Activated naive CD4-positive, alpha-beta T cell treated with anti-CD3 and anti-CD28 coated beads for 36 hours (primary cell): ENCODE measurements at regions not wholly inside any gene's neighbourhood (a gene's known extent, or its start where the extent isn't known, plus 50 kb on each side); places are given as distances from the start of the nearest gene placed in this dataset.

Experiments used
- CTCF ChIA-PET: fragments of 350-600 bp; sonication (Branson Sonifier 250); formaldehyde crosslinking; loops from one replicate; lab custom pipeline; 2021; ENCODE audit warnings: antibody characterized with exemption; lab: Charles Lee
- DNase-seq: peaks from one replicate; pipeline ENCODE4 v3.0.0-alpha.2; 2020
- H3K27ac Mint-ChIP-seq: one replicate; pipeline ENCODE4 v1.8.0; 2021; ENCODE audit warnings: mild to moderate bottlenecking, mixed read lengths
- H3K27me3 Mint-ChIP-seq: one replicate; pipeline ENCODE4 v1.8.0; 2021; ENCODE audit warnings: low read depth, mixed read lengths
- H3K36me3 Mint-ChIP-seq: one replicate; pipeline ENCODE4 v1.8.0; 2021; ENCODE audit warnings: low read depth, mixed read lengths
- H3K4me1 Mint-ChIP-seq: one replicate; pipeline ENCODE4 v1.8.0; 2021; ENCODE audit warnings: low read depth, mixed read lengths
- H3K4me3 Mint-ChIP-seq: one replicate; pipeline ENCODE4 v1.8.0; 2021; ENCODE audit warnings: mild to moderate bottlenecking, moderate library complexity, mixed read lengths
- H3K9me3 Mint-ChIP-seq: one replicate; pipeline ENCODE4 v1.8.0; 2021; ENCODE audit warnings: mixed read lengths
- intact Hi-C: fragments of 100-400 bp; cut with micrococcal nuclease; formaldehyde crosslinking; loops from one replicate; pipeline ENCODE4 v1.15.1; 2023

DNA sequence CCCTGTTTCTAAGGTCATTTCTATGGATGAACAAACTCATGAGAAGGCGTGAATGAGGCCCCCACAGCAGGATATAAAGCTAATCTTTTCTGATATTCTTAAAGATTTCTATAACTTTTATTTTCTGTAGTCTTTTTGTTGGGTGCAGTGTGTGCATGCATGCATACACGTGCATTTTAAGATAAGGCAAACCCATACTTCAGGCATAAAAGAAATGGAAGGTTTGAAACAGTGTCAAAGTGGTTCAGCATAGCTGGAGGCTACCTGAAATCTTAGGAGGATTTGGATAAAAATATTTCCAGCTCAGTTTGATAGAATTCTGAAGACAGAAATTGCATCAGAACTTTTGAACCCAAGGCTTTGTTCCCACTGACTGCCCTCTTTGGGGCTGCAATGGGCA lies 119.7 kb downstream of the PDHA2 start:
- no peaks in the 10 kb centered on the region for H3K27me3 Mint-ChIP-seq

DNA sequence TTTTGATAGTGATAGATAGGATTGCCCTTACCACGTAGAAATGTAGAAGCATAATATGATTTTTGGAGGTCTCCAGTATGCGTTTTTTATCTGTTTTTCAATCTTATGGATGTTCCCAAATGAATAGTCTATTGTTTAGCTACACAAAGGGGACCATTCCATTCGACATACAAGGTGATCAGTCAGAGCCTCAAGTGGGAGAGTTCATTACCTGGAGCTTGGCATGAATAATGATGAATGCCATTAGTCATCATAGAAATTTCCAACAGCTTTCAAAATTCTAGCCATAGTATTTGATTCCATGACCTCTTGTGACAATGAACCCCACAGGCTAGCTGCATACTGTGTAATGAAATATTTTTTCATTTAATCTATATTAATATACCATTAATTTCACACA lies 123.6 kb downstream of the PDHA2 start:
- H3K36me3 Mint-ChIP-seq: no peaks in the 10 kb centered on the region
- H3K27ac Mint-ChIP-seq: no peak overlapping the region
- H3K4me3 Mint-ChIP-seq: no peak overlapping the region
- H3K27me3 Mint-ChIP-seq: no peaks in the 10 kb centered on the region
- intact Hi-C loops: no loop called here
- CTCF ChIA-PET: no interaction called here
- no peaks in the 10 kb centered on the region for H3K4me1 Mint-ChIP-seq
- H3K9me3 Mint-ChIP-seq: no peaks in the 10 kb centered on the region
- DNase-seq: no peak

More for the DNA sequence above, 119.7 kb downstream of the PDHA2 start:
- H3K4me3 Mint-ChIP-seq: no peak overlapping the region
- intact Hi-C loops: no loop called here
- H3K9me3 Mint-ChIP-seq: no peaks in the 10 kb centered on the region
- H3K4me1 Mint-ChIP-seq: no peaks in the 10 kb centered on the region
- no peaks in the 10 kb centered on the region for H3K36me3 Mint-ChIP-seq
- no peak overlapping the region for H3K27ac Mint-ChIP-seq
- DNase-seq: no peak
- CTCF ChIA-PET: no interaction called here

DNA sequence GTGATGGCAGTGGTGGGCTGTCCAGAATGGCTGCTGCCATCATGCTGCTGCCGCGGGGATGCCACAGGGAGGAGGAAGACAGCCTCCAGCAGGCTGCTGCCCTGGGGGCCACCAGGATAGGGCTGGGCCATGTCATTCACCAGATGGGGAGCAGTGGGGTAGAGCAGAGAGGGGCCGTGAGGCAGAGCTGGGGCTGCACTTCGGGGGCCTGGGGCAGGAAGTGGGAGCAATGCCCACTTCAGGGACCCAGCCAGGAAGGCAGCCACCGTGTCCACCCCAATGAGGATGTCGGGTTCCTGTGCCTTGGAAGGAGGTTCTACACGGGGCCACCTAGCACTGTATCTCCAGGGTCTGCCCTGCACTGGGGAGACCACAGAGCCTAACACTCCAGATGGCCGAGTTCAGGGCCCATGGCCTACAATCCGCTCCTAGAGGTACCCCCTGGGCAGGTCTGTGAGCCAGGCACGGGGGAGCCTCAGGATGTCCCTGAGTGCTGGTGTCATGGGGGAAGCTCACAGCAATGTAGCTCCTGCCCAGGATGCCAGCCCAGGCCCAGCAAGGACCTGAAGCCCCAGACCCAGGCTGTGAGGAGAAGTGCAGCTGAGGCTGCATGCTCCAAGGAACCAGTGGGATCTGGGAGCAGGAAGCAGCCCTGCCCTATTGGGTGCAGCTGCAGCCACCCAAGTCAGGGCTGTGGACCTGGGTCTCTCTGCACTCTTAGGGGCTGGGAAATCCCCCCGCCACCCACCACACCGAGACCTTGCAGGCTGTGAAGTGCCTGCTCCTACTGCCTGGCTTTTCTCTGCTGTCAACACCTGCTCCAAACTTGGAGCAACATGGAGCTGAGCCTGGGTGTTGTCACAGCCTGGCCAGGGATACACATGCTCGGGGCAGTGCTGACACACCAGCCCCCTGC lies 140.3 kb downstream of the PDHA2 start:
- intact Hi-C loops: no loop called here
- CTCF ChIA-PET: no interaction called here
- H3K9me3 Mint-ChIP-seq: peaks cover 1% of the 10 kb centered on the region

DNA sequence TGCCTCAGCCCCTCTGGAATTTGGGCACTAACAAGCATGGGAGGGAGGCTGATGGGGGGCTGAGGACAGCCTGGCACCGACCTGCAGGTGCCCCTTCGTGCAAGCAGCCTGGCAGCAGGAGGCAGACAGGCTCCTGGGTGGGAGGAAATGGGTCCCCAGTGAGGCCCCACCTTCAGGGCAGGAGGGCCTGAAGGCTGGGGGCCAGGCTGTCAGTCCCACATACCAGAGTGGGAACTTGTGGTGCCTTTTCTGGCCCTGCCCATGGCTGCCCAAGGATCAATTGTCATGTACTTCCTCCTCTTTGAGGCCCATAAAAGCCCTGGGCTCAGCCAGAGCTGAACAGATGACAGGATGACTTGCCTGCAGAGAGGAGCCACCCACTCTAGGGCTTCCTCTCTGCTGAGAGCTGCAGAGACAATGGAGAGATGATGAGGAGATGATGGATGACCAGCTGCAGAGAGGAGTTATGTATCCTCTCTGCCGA lies 141.0 kb downstream of the PDHA2 start:
- H3K27me3 Mint-ChIP-seq: peaks cover 2% of the 10 kb centered on the region
- no peaks in the 10 kb centered on the region for H3K36me3 Mint-ChIP-seq
- H3K4me3 Mint-ChIP-seq: no peak overlapping the region
- no peaks in the 10 kb centered on the region for H3K4me1 Mint-ChIP-seq
- intact Hi-C loops: no loop called here
- no peak overlapping the region for H3K27ac Mint-ChIP-seq
- DNase-seq: no peak
- H3K9me3 Mint-ChIP-seq: peaks cover 1% of the 10 kb centered on the region
- CTCF ChIA-PET: no interaction called here

More for the DNA sequence above, 140.3 kb downstream of the PDHA2 start:
- no peaks in the 10 kb centered on the region for H3K36me3 Mint-ChIP-seq
- DNase-seq: no peak
- H3K4me1 Mint-ChIP-seq: no peaks in the 10 kb centered on the region
- H3K27me3 Mint-ChIP-seq: no peaks in the 10 kb centered on the region
- H3K4me3 Mint-ChIP-seq: no peak overlapping the region
- H3K27ac Mint-ChIP-seq: no peak overlapping the region

DNA sequence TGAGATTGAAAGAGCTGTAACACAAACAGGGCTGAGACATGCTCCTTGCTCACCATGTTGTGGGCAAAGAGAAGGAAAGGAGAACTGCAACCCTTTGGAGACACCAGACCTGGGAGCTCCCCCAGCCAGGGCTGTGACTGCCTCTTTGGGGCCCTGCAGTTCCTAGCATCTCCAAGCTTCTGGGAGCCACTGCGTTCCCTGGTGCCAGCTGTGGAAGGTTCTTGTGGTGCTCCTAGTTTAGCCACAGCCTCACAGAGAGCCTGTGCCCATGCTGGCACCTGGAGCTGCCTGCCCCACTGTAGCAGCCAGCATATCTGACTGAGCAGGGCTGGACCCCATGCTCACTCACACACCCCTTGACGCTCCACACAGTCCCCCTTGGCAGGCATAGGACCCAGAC lies 141.7 kb downstream of the PDHA2 start:
- Mint-ChIP-seq H3K9me3 (peaks cover 1% of the 10 kb centered on the region), H3K27me3 (peaks cover 2% of the 10 kb centered on the region), H3K4me3 (no peak overlapping the region), H3K27ac (no peak overlapping the region), H3K4me1 (no peaks in the 10 kb centered on the region), H3K36me3 (no peaks in the 10 kb centered on the region)
- intact Hi-C loops: no loop called here
- CTCF ChIA-PET: no interaction called here
- DNase-seq: no peak

DNA sequence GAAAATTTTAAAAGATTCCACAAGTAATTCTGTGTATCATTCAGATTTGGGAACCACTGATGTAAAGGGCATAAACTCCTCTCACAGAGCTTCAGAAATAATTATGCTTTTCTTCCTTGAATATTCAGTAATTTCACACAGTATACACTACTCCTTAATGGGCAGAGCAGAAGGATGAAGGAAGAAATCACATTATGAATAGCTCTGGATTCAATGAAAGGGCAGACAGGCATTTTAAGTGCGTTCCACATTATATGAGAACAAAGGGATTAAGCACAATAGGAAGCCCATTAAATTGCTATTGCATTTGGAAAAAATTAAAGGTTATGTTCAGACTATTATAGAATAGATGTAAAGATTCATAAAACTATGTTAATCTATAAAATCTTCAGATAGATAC lies 142.6 kb downstream of the PDHA2 start:
- no peak for DNase-seq
- Mint-ChIP-seq H3K36me3 (no peaks in the 10 kb centered on the region), H3K27ac (no peak overlapping the region), H3K4me3 (no peak overlapping the region), H3K9me3 (peaks cover 1% of the 10 kb centered on the region), H3K27me3 (peaks cover 2% of the 10 kb centered on the region), H3K4me1 (no peaks in the 10 kb centered on the region)
- intact Hi-C loops: no loop called here
- CTCF ChIA-PET: no interaction called here

DNA sequence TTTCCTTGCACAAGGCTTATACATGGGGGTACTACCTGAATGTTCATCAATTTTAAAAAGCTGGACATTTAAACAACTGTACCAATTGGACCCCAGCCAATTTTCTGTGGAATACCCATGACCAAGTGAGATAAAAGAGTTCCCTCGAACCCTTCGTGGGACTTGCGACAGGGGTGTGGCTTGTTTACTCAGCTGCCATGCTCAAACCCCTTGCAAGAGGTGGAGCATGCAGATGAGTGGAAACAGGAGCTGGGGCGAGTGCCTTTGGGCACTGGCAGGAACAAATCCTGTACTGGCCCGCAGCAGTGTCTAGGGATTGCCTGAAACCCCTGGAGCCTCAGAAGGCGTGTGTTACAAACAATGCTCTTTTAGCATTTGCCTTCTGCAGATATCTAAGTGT lies 144.2 kb downstream of the PDHA2 start:
- no peak for DNase-seq
- Mint-ChIP-seq H3K4me1 (no peaks in the 10 kb centered on the region), H3K27me3 (peaks cover 2% of the 10 kb centered on the region), H3K27ac (no peak overlapping the region), H3K4me3 (no peak overlapping the region), H3K9me3 (peaks cover 1% of the 10 kb centered on the region), H3K36me3 (no peaks in the 10 kb centered on the region)
- intact Hi-C loops: no loop called here
- CTCF ChIA-PET: no interaction called here

DNA sequence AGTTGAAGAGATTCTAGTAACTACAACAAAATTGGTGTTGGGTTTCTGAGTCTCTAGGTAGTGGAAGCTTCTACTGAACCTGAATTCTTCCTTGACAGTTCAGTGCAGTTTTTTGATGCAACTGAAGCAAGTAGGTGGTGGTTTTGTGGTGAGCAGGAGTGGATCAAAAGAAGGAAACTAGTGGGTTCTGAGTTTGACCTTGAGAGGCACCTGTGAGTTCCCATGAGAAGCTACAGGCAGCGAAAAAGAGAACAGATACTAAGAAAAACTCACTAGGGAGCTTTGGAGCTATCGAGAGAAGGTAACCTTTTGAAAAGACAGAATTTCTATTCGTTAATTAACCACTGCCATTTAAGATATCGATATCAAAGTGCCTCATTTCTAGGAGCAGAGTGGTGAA lies 145.2 kb downstream of the PDHA2 start:
- Mint-ChIP-seq H3K27ac (no peak overlapping the region), H3K27me3 (peaks cover 2% of the 10 kb centered on the region), H3K36me3 (no peaks in the 10 kb centered on the region), H3K9me3 (peaks cover 1% of the 10 kb centered on the region), H3K4me3 (no peak overlapping the region), H3K4me1 (no peaks in the 10 kb centered on the region)
- DNase-seq: no peak
- CTCF ChIA-PET: no interaction called here
- intact Hi-C loops: no loop called here

DNA sequence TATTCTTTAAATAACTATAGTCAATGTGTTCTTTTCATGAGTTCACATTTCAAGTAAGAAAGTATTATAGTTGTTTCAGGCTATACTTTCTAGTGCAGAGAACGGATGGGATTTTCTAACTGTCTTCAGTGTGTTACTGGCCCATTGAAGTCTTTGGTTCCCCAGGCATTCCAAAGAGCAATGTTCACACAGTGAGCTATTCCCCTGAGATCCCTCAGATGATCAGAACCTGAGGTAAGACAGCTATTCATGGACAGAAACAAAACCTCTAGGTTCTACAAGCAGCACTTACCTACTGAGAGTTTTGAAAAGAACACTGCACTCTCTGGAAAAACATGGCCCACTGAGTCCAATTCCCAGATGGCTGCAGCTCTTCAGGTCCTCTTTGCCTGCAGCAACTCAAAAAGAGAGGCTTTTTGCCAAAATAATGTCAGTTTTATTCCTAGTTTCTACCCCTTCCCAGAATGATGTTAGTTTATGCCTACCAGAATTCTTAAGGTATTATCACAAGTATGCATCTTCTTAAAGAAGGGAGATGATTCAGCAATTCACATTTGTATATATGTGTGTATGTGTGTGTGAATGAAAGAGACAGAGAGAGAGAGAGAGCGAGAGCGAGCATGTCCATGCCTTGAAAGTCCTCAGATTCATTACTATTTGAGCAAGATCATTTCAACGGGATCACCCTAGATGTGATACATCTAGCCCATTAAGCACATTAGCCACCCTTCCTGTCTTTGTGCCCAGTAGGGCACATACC lies 146.1 kb downstream of the PDHA2 start:
- DNase-seq: no peak
- no peaks in the 10 kb centered on the region for H3K9me3 Mint-ChIP-seq
- CTCF ChIA-PET: no interaction called here
- intact Hi-C loops: no loop called here
- no peaks in the 10 kb centered on the region for H3K4me1 Mint-ChIP-seq
- H3K27ac Mint-ChIP-seq: no peak overlapping the region
- no peak overlapping the region for H3K4me3 Mint-ChIP-seq
- no peaks in the 10 kb centered on the region for H3K36me3 Mint-ChIP-seq
- H3K27me3 Mint-ChIP-seq: peaks cover 2% of the 10 kb centered on the region

DNA sequence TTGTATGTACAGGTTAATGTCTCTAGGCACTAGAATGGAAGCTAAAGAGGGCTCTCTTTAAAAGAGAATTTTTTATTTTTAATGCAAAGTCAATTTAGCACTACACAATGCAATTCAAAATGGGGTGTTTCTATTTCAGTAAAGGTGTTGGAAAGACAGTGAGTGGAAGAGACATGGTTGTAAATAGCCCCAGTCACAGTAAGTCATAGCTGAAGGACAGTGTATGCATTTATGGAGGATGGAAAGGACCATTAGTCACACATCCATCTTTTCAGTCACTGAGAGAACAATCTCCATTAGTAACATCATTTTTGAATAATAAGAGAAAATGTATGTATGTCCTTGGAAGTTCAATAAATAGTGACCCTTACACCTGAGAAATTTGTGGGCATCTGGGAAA lies 148.0 kb downstream of the PDHA2 start:
- Mint-ChIP-seq H3K36me3 (no peaks in the 10 kb centered on the region), H3K27me3 (peaks cover 2% of the 10 kb centered on the region), H3K4me1 (no peaks in the 10 kb centered on the region), H3K4me3 (no peak overlapping the region), H3K9me3 (no peaks in the 10 kb centered on the region), H3K27ac (no peak overlapping the region)
- CTCF ChIA-PET: interaction anchor here (0.7 to 1.2 kb wide), 2 partner anchors 21 to 64 kb away, joined by 3 read pairs; no protein-coding TSS in a partner anchor
- intact Hi-C loops: no loop called here
- DNase-seq: no peak

DNA sequence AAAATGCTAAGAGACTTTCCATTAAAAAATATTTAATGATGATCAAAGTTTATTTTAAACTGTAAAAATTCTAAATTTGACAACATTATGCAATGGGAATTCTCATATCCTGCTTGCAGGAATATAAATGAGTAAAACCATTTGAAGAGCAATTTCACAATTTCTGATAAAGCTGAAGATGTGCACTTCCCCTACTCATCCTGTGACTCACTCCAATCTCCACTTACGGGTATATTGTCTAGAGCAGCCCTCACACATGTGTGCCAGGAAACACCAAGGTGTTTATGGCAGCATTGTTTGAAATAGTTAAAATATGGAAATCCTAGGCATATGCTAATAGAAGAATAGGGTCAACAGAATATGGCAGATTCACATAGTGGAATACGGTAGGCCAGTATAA lies 158.4 kb downstream of the PDHA2 start:
- H3K27ac Mint-ChIP-seq: no peak overlapping the region
- H3K27me3 Mint-ChIP-seq: peaks cover 2% of the 10 kb centered on the region
- peaks cover 2% of the 10 kb centered on the region for H3K9me3 Mint-ChIP-seq
- CTCF ChIA-PET: no interaction called here
- intact Hi-C loops: no loop called here
- DNase-seq: no peak
- no peaks in the 10 kb centered on the region for H3K4me1 Mint-ChIP-seq
- H3K4me3 Mint-ChIP-seq: no peak overlapping the region
- no peaks in the 10 kb centered on the region for H3K36me3 Mint-ChIP-seq

DNA sequence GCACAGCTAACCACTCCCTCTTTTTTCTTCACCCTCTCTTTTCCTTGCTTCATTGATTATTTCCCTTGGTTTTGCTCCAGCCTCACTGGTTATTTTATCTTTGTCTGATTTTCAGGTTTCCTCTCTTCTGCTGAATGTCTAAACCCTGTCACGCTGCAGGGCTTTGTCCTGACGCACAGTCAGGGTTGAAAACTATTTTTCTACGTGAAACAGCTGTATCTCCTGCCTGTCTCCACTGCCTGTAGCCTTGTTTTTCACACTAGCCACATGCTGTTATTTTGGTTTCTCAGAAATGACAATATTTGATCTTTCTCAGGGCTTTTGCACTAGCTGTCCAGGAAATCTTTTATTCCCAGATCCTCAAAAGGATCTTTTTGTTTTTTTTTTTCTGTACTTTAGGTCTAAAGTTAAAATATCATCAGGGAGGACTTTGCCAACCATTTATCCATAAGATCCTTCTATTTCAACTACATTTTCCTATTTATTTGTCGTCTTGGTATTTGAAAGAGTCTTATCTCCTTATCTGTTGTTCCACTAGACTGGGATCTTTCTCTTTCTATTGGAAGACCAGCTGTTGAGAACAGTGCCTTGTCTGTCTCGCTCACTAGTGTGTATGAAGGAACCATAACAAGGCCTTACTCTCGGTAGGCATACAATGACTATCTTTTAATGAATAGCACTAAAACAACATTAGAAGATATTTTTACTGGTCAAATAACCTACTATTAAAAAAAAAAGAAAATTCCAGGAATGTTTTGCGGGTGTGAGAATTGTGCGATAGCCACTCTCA lies 164.3 kb downstream of the PDHA2 start:
- no peak overlapping the region for H3K4me3 Mint-ChIP-seq
- H3K4me1 Mint-ChIP-seq: no peaks in the 10 kb centered on the region
- no peak overlapping the region for H3K27ac Mint-ChIP-seq
- no peak for DNase-seq
- H3K27me3 Mint-ChIP-seq: no peaks in the 10 kb centered on the region
- CTCF ChIA-PET: interaction anchor here (0.7 kb wide), 1 partner anchor 1295 kb away, joined by 5 read pairs; no protein-coding TSS in a partner anchor
- no peaks in the 10 kb centered on the region for H3K9me3 Mint-ChIP-seq
- intact Hi-C loops: no loop called here
- no peaks in the 10 kb centered on the region for H3K36me3 Mint-ChIP-seq
